BE2C (cell line): ENCODE measurements at regions not wholly inside any gene's neighbourhood (a gene's known extent, or its start where the extent isn't known, plus 50 kb on each side); places are given as distances from the start of the nearest gene placed in this dataset.
"Not testable (repeated sequence)": the region's sequence is repeated elsewhere in the genome, so short reads cannot be mapped to it uniquely, and the experiment has no call there.

Experiments used
- DNase-seq: peaks from one replicate; pipeline ENCODE4 v3.0.0-alpha.2; 2020
- H3K27me3 ChIP-seq: fragments of 250-450 bp; sonication (Bioruptor Pico); 2 replicates; pipeline ENCODE4 v1.5.1; 2020; ENCODE audit warnings: mild to moderate bottlenecking
- H3K36me3 ChIP-seq: fragments of 250-450 bp; sonication (Bioruptor Pico); 2 replicates; pipeline ENCODE4 v1.5.1; 2020; ENCODE audit warnings: mild to moderate bottlenecking
- H3K4me1 ChIP-seq: fragments of 250-450 bp; sonication (Bioruptor Pico); 2 replicates; pipeline ENCODE4 v1.5.1; 2020
- H3K4me3 ChIP-seq: 2 replicates; pipeline ENCODE4 v1.5.1; 2011; ENCODE audit warnings: low read depth, low read length
- H3K9me3 ChIP-seq: fragments of 250-450 bp; sonication (Bioruptor Pico); 2 replicates; pipeline ENCODE4 v1.5.1; 2020
- TF ChIP-seq, protein P1 (sequence below): IDR thresholded peaks from 2 replicates; pipeline ENCODE4 v1.5.1; 2012; ENCODE audit warnings: mild to moderate bottlenecking, low read depth, low read length

DNA sequence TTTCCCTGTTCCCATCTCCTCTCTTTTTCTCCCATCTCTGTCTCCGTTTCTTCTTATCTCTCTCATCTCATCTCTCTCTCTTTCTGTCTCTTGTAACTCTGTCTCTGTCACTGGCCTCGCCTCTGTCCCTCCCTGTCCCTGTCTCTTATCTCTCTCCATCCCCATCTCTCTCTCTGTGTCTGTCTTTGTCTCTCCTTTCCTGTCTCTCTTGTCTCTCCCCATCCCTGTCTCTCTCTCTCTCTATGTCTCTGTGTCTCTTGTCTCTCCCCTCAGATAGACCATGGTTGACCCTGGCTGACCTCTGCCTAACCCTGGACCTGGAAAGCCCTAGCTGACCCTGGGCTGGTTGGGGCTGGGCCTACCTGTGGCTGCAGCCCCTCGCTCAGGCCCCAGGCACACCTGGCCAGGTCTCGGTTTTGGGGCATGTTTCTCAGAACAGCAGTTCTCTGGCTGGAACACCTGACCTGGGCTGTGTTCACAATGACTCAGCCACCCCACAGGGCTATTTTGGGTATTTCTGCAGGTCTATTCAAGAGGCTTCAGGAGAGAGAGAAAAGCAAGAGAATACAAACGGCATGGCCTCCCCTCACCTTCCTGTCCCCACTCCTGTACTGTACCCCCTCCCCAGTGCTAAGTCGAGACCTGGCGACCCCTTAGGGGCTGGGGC lies 174.4 kb downstream of the TMEM121 start:
- Histone ChIP-seq H3K4me1 (no peaks in the 10 kb centered on the region), H3K4me3 (no peak overlapping the region), H3K9me3 (no peaks in the 10 kb centered on the region), H3K36me3 (no peaks in the 10 kb centered on the region), H3K27me3 (no peaks in the 10 kb centered on the region)
- no peak for DNase-seq
- TF ChIP-seq, protein P1, sequence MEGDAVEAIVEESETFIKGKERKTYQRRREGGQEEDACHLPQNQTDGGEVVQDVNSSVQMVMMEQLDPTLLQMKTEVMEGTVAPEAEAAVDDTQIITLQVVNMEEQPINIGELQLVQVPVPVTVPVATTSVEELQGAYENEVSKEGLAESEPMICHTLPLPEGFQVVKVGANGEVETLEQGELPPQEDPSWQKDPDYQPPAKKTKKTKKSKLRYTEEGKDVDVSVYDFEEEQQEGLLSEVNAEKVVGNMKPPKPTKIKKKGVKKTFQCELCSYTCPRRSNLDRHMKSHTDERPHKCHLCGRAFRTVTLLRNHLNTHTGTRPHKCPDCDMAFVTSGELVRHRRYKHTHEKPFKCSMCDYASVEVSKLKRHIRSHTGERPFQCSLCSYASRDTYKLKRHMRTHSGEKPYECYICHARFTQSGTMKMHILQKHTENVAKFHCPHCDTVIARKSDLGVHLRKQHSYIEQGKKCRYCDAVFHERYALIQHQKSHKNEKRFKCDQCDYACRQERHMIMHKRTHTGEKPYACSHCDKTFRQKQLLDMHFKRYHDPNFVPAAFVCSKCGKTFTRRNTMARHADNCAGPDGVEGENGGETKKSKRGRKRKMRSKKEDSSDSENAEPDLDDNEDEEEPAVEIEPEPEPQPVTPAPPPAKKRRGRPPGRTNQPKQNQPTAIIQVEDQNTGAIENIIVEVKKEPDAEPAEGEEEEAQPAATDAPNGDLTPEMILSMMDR, result no peak

DNA sequence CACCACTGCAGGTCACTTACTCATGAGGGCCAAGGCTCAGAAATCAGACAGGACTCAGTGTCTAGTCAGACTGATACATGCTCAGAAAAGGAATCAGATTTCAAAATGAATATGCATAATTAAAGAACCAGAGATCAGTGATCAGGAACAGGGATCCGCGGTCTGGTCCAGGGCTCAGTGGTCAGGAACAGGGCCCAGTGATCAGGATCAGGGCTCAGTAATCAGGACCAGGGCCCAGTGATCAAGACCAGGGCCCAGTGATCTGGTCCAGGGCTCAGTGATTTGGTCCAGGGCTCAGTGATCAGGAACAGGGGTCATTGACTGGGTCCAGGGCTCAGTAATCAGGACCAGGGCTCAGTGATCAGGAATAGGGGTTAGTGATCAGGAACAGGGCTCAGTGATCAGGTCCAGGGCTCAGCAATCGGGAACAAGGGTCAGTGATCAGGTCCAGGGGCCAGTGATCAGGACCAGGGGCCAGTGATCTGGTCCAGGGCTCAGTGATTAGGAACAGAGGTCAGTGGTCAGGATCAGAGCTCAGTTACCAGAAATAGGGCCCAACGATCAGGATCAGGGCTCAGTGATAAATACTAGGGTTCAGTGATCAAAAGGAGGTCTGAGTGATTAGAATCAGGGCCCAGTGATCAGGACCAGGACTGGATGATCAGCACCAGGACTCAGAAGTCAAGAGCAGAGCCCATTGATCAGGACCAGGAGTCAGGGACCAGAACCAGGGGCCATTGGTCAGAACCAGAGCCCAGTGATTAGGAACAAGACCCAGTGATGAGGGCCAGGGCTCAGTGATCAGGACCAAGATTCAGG lies 175.3 kb downstream of the TMEM121 start:
- Histone ChIP-seq H3K4me1 (no peaks in the 10 kb centered on the region), H3K9me3 (no peaks in the 10 kb centered on the region), H3K36me3 (no peaks in the 10 kb centered on the region), H3K4me3 (no peak overlapping the region), H3K27me3 (no peaks in the 10 kb centered on the region)
- no peak for DNase-seq
- TF ChIP-seq, protein P1, result no peak

DNA sequence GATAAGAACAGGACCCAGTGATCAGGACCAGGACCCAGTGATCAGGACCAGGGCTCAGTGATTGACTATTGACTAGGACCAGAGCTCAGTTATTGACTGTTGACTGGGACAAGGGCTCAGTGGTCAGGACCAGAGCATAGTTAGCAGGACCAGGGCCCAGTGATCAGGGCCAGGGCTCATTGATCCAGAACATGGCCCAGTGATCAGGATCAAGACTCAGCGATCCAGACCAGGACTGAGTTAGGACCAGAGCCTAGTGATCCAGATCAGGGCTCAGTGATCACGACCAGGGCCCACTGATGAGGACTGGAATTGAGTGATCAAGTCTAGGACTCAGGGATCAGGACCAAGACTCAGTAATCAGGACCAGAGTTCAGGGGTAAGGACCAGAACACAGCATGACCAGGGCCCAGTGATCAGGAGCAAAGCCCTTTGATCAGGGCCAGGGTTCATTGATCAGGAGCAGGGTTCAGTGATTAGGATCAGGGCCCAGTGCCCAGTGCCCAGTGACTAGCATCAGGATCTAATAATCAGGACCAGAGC lies 176.0 kb downstream of the TMEM121 start:
- Histone ChIP-seq H3K4me1 (no peaks in the 10 kb centered on the region), H3K9me3 (no peaks in the 10 kb centered on the region), H3K27me3 (no peaks in the 10 kb centered on the region), H3K36me3 (no peaks in the 10 kb centered on the region), H3K4me3 (no peak overlapping the region)
- no peak for DNase-seq
- TF ChIP-seq, protein P1, result no peak

DNA sequence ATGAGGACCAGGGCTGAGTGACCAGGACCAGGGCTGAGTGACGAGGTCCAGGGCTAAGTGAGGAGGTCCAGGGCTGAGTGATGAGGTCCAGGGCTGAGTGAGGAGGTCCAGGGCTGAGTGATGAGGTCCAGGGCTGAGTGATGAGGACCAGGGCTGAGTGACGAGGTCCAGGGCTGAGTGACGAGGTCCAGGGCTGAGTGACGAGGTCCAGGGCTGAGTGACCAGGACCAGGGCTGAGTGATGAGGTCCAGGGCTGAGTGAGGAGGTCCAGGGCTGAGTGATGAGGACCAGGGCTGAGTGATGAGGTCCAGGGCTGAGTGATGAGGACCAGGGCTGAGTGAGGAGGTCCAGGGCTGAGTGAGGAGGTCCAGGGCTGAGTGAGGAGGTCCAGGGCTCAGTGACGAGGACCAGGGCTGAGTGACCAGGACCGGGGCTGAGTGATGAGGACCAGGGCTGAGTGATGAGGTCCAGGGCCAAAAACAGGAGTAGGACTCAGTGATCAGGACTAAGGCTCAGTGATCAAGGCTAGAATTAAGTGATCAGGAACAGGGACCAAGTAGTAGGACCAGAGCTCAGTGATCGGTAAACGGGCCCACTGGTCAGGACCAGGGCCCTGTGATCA lies 176.8 kb downstream of the TMEM121 start:
- H3K27me3 ChIP-seq, H3K9me3 ChIP-seq, H3K4me3 ChIP-seq, H3K4me1 ChIP-seq, DNase-seq, H3K36me3 ChIP-seq: not testable (repeated sequence)

DNA sequence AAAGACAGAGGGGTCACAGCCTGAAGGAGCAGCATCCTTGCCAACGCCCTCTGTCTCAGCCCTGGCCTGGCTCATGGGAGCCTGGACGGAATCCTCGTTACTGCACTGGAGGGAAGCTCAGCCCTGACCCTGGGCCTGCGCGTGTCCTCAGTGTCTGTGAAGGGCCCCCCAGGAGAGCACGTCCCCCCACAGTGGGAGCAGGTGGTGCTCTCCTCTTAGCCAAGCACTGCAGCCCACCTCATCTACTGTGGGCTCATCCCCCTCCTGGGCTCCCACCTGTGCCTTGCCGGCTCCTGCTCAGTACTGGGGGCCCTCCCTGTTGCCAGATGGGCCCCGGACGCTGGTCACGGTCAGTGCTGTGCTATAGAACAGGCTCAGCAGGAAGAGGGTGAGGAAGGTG lies 177.7 kb downstream of the TMEM121 start:
- not testable (repeated sequence) for H3K27me3 ChIP-seq, H3K9me3 ChIP-seq, H3K4me1 ChIP-seq, H3K4me3 ChIP-seq, DNase-seq, H3K36me3 ChIP-seq

DNA sequence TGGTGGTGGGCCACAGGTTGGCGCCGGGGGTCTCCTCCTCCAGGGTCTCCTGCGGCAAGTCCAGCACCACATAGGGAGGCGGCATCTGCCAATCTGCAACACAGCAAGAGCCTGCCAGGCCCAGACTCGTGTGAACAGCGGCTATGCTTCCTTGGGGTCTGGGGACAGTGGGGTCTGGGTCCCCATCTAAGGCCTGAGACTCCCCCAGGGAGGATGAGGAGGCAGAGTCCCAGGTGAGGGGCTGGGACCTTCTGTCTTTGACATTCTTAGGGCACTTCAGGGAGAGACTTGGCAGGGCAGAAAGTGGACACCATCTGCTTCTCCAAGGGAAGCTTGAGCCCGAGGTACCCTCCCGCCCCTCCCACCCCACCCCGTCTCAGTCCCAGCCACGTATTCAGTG lies 178.1 kb downstream of the TMEM121 start:
- not testable (repeated sequence) for H3K4me1 ChIP-seq, H3K27me3 ChIP-seq, H3K9me3 ChIP-seq, DNase-seq, H3K4me3 ChIP-seq, H3K36me3 ChIP-seq

DNA sequence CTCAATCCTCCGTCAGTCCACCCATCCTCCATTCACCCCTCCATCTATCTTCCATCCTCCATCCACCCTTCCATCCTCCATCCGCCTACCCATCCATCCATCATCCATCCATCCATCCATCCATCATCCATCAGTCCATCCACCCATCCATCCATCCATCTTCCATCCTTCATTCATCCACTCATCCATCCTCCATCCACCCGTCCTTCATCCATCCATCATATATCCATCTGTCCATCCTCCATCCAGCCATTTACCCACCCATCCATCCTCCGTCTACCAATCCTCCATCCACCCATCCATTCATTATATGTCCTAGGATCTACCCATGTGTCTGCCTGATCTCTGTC lies 179.1 kb downstream of the TMEM121 start:
- not testable (repeated sequence) for H3K4me1 ChIP-seq, H3K9me3 ChIP-seq, H3K27me3 ChIP-seq, DNase-seq, H3K36me3 ChIP-seq, H3K4me3 ChIP-seq

DNA sequence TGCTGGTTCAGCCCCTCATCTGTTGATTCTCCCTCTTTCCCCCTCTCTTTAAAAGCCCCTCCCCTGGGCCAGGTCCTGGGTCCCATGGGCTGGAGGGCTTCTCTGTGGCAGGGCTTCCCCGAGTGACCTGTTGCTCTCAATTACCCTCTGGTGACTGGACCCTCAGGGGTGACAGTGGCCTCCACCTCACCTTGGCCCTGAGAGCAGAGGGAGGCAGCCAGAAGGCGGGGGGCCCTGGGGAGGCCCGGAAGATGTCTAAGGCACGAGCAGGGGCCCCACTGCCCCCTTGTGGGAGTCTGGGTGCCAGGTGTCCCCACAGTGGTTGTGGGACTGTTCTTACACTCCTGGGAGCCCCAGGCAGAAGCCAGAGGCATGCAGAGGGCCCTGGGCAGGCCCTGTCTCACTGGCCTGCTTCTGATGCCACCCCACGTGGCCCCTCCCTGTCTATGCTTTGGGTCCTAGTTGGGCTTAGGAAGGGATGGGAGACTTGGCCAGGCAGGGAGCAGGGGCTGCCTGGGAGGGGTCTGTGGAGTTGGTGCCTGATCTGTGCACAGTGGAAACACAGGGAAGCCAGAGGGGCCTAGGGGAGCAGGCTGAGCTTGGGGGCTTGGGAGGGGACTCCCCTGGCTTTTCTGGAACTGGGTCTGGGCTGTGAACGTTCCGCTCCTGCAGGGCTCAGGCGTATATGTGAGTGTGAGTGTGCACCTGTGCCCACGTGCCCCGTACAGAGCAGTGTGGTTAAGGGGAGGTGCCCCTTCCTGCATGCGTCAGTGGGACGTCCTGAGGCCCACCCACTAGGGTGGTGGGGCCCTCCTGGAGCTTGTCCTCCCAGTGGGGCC lies 179.7 kb downstream of the TMEM121 start:
- H3K9me3 ChIP-seq, DNase-seq, H3K4me1 ChIP-seq, H3K4me3 ChIP-seq, H3K36me3 ChIP-seq, H3K27me3 ChIP-seq: not testable (repeated sequence)

DNA sequence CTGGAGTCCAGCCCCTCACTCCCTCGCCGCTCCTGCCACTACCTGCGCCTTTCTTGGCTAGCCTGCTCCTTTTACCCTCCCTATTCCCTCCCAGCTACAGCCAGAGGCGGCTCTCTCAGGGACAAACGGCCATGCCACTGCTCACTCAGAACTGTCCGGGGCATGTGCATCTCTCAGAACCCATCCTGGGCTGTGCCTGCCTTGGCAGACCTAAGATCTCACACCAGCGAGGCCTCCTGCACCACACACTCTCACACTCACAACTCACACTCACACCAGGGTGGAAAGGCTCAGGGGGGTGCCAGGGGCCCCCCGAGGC lies 180.3 kb downstream of the TMEM121 start:
- not testable (repeated sequence) for H3K4me3 ChIP-seq, DNase-seq, H3K4me1 ChIP-seq, H3K9me3 ChIP-seq, H3K27me3 ChIP-seq, H3K36me3 ChIP-seq

DNA sequence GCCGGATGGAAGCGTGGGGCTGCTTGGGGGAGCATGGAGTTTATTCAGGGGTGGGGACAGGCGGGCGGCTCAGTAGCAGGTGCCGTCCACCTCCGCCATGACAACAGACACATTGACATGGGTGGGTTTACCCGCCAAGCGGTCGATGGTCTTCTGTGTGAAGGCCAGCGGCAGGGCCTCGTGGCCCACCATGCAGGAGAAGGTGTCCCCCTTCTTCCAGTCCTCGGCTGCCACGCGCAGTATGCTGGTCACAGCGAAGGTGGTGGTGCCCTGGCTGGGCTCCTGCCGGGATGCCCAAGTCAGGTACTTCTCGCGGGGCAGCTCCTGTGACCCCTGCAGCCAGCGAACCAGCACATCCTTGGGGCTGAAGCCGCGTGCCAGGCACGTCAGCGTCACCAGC lies 180.7 kb downstream of the TMEM121 start:
- not testable (repeated sequence) for H3K9me3 ChIP-seq, H3K36me3 ChIP-seq, H3K4me1 ChIP-seq, H3K27me3 ChIP-seq, DNase-seq, H3K4me3 ChIP-seq

DNA sequence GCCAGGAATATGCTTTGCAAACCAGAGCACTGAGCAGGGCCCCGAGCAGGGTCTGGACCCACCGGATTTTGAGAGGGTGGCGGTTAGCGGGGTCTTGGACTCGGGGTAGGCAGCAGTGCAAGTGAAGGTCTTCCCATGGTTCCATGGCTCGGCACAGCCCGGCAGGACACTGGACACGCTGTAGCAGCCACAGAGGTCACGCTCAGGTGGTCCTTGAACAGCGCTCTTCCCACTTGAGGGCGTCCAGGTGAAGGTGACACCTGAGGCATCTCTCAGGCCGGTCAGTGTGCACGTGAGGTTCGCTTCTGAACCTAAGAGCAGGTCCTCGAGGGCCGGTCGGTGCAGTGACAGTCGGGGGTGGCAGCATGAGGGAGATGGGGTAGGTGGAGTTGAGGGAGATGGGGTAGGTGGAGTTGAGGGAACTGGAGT lies 181.4 kb downstream of the TMEM121 start:
- not testable (repeated sequence) for DNase-seq, H3K4me1 ChIP-seq, H3K9me3 ChIP-seq, H3K27me3 ChIP-seq, H3K4me3 ChIP-seq, H3K36me3 ChIP-seq
